ENCODE measurements at regions not wholly inside any gene's neighbourhood (a gene's known extent, or its start where the extent isn't known, plus 50 kb on each side); places are given as distances from the start of the nearest gene placed in this dataset.
"Not testable (repeated sequence)": the region's sequence is repeated elsewhere in the genome, so short reads cannot be mapped to it uniquely, and the experiment has no call there.

- TF ChIP-seq CTCF, POLR2A (IDR thresholded peaks at IDR 0.05): not testable (repeated sequence)
Measured at GRCh38 chr18:977327-977726, 72.7 kb downstream of the ADCYAP1 start.

Measured in right lobe of liver (tissue), 4 donors.